Tibial nerve (tissue), 4 donors: ENCODE measurements at regions not wholly inside any gene's neighbourhood (a gene's known extent, or its start where the extent isn't known, plus 50 kb on each side); places are given as distances from the start of the nearest gene placed in this dataset.
"Not testable (repeated sequence)": the region's sequence is repeated elsewhere in the genome, so short reads cannot be mapped to it uniquely, and the experiment has no call there.

Experiments
- DNase-seq, 2 donors: peaks; one replicate each; pipeline ENCODE4 v3.0.0-alpha.2; 2019; ENCODE audit warnings: low spot score in 2 of 2
- H3K27ac ChIP-seq, 4 donors: fragments of 200-600 bp; sonication (generic) in 3 of 4; one replicate each; pipeline ENCODE4 v1.5.1; 2017 to 2019; ENCODE audit warnings: mild to moderate bottlenecking in 1 of 4
- H3K27me3 ChIP-seq, 2 donors: fragments of 200-600 bp; sonication (generic) in 1 of 2; one replicate each; pipeline versions ENCODE4 v1.5.1 to v1.6.0; 2017 to 2019
- H3K36me3 ChIP-seq, 3 donors: fragments of 200-600 bp; sonication (generic); one replicate each; pipeline ENCODE4 v1.5.1; 2018 to 2019
- H3K4me1 ChIP-seq, 4 donors: fragments of 200-600 bp; sonication (generic) in 3 of 4; one replicate each; pipeline ENCODE4 v1.5.1; 2017 to 2019
- H3K4me3 ChIP-seq, 4 donors: fragments of 200-600 bp; sonication (generic) in 3 of 4; one replicate each; pipeline ENCODE4 v1.5.1; 2017 to 2019; ENCODE audit warnings: mild to moderate bottlenecking in 1 of 4, moderate library complexity in 1 of 4
- H3K9me3 ChIP-seq, 4 donors: fragments of 200-600 bp; sonication (generic) in 3 of 4; one replicate each; pipeline ENCODE4 v1.5.1; 2017 to 2019
- EP300 ChIP-seq, 2 donors: sonication (generic); formaldehyde crosslinking; IDR thresholded peaks; one replicate each; pipeline ENCODE4 v1.6.1; 2017; ENCODE audit warnings: antibody characterized with exemption in 2 of 2, mild to moderate bottlenecking in 1 of 2
- POLR2A ChIP-seq, 2 donors: fragments of 450-650 bp; IDR thresholded peaks; one replicate each; pipeline ENCODE4 v1.6.1; 2017; ENCODE audit warnings: antibody characterized with exemption in 2 of 2, mild to moderate bottlenecking in 2 of 2, moderate library complexity in 2 of 2
- WGBS, 2 donors: methylation state at CpG; one replicate each; pipeline ENCODE4 v1.1.5; 2018; 5-methylcytosine and 5-hydroxymethylcytosine counted together
- TF ChIP-seq, protein P1 (sequence below), 5 experiments: fragments of 200-600 bp in 3 of 5; fragments of 450-650 bp in 2 of 5; sonication (generic) in 3 of 5; IDR thresholded peaks; one replicate each; pipeline ENCODE4 v1.5.1; 2016 to 2019; ENCODE audit warnings: antibody characterized with exemption in 5 of 5, mild to moderate bottlenecking in 3 of 5, moderate library complexity in 2 of 5

DNA sequence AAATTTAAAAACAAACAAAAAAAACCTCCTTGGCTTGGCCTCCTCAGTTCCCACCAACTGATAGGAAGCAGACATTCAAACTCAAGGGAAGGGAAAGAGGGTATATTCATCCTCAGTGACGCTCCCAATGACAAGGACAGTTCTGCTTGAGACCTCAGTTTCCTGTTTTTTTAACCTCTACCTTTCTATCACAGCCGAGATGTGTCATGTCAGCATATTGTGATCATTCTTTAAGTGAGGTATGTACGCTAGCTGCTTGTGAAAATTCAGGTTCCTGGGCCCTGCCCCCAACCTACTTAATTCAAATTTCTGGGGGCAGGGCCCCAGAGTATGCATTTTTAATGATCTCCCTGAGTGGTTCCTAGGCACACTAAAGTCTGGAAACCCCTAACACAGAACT lies 611.9 kb upstream of the TBX3 start:
- TF ChIP-seq, protein P1, sequence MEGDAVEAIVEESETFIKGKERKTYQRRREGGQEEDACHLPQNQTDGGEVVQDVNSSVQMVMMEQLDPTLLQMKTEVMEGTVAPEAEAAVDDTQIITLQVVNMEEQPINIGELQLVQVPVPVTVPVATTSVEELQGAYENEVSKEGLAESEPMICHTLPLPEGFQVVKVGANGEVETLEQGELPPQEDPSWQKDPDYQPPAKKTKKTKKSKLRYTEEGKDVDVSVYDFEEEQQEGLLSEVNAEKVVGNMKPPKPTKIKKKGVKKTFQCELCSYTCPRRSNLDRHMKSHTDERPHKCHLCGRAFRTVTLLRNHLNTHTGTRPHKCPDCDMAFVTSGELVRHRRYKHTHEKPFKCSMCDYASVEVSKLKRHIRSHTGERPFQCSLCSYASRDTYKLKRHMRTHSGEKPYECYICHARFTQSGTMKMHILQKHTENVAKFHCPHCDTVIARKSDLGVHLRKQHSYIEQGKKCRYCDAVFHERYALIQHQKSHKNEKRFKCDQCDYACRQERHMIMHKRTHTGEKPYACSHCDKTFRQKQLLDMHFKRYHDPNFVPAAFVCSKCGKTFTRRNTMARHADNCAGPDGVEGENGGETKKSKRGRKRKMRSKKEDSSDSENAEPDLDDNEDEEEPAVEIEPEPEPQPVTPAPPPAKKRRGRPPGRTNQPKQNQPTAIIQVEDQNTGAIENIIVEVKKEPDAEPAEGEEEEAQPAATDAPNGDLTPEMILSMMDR (IDR thresholded peaks at IDR 0.05): no peak
- TF ChIP-seq POLR2A (IDR thresholded peaks at IDR 0.05): no peak
- TF ChIP-seq EP300 (IDR thresholded peaks at IDR 0.05): no peak
- Histone ChIP-seq H3K4me1 (no peaks in the 10 kb centered on the region), H3K9me3 (no peaks in the 10 kb centered on the region), H3K36me3 (no peaks in the 10 kb centered on the region), H3K4me3 (no peak overlapping the region), H3K27ac (no peak overlapping the region), H3K27me3 (no peaks in the 10 kb centered on the region)
- 84 to 87% methylated on average over 3 of the region's 3 CpGs for WGBS, 2 donors
- no peak for DNase-seq

DNA sequence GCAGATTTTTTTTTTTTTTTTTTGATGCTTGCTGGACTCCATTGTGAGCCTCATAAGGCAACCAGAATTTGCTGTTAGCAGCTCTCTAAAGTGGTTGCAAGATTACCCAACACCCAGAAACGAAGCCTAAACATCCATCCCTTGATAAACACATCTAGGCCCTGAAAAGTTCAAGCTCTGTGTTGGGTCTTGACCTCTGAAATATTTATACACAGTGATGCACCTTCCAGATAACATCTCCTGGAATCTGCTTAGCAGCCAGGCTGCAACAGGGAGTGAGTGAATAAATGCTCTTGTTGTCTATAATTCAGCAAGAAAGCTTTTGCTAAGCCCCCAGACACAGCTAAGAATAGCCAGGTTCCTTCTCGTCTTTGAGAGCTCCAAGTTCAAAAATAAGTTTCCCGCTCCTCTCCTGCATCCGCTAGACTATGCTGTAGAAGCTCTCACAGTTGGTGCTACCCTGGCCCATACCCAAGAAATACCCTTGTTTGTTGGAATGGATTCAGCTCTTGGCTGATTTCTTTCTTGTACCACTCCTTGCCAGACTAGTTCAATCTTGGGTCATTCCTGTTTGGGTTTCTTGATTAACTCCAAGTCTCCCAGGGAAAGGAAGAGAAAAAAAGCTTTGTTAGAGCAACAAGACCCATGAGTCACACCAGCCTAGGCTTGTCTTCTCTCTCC lies 610.6 kb upstream of the TBX3 start:
- WGBS, 2 donors: 16 to 43% methylated on average over 4 of the region's 4 CpGs
- TF ChIP-seq, protein P1 (IDR thresholded peaks at IDR 0.05): no peak
- TF ChIP-seq EP300 (IDR thresholded peaks at IDR 0.05): no peak
- no peak for DNase-seq

GRCh38 chr12:115285429-115285828 lies 601.5 kb upstream of the TBX3 start:
- not testable (repeated sequence) for H3K27me3 ChIP-seq, H3K4me1 ChIP-seq, H3K9me3 ChIP-seq, DNase-seq, H3K27ac ChIP-seq, H3K36me3 ChIP-seq, H3K4me3 ChIP-seq
- WGBS, 2 donors: 90 to 92% methylated on average over 9 to 10 of the region's 10 CpGs

More for the DNA sequence above, 610.6 kb upstream of the TBX3 start:
- Histone ChIP-seq H3K36me3 (no peaks in the 10 kb centered on the region), H3K9me3 (no peaks in the 10 kb centered on the region), H3K27me3 (no peaks in the 10 kb centered on the region), H3K4me3 (no peak overlapping the region), H3K27ac (no peak overlapping the region), H3K4me1 (no peaks in the 10 kb centered on the region)

DNA sequence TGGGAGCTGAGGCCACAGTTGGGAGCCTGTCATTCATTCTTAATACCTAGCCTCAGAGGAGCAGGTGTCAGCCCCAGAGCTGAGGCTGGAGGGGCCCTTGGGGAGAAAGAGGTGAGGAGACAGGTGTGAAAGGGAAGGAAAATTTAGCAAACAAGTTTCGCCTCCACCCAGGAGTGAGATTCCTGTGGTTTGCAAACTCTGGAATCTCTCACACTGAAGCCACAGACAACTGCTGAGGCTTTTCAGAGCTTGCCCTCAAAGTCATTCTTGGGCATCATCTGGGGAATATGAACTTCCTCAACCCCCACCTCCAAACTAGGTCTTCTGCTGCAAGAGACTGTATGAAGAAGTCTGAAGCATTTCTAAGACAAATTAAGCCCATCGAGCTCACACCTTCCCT lies 589.5 kb upstream of the TBX3 start:
- no peak for DNase-seq
- TF ChIP-seq POLR2A (IDR thresholded peaks at IDR 0.05) (no peak), EP300 (IDR thresholded peaks at IDR 0.05) (no peak)
- TF ChIP-seq, protein P1 (IDR thresholded peaks at IDR 0.05): no peak
- H3K36me3 ChIP-seq: no peaks in the 10 kb centered on the region
- no peaks in the 10 kb centered on the region for H3K9me3 ChIP-seq
- H3K27me3 ChIP-seq: no peaks in the 10 kb centered on the region
- no peak overlapping the region for H3K27ac ChIP-seq
- no peak overlapping the region for H3K4me3 ChIP-seq
- WGBS, 2 donors: 91 to 92% methylated on average over 2 of the region's 2 CpGs
- H3K4me1 ChIP-seq: no peaks in the 10 kb centered on the region

GRCh38 chr12:115268451-115268850 lies 584.5 kb upstream of the TBX3 start:
- Histone ChIP-seq H3K4me3 (no peak overlapping the region), H3K27me3 (no peaks in the 10 kb centered on the region), H3K27ac (no peak overlapping the region), H3K9me3 (no peaks in the 10 kb centered on the region), H3K4me1 (no peaks in the 10 kb centered on the region), H3K36me3 (no peaks in the 10 kb centered on the region)
- DNase-seq: no peak
- TF ChIP-seq POLR2A (IDR thresholded peaks at IDR 0.05) (no peak), EP300 (IDR thresholded peaks at IDR 0.05) (no peak)
- TF ChIP-seq, protein P1 (IDR thresholded peaks at IDR 0.05): no peak
- 88 to 94% methylated on average over 4 of the region's 4 CpGs for WGBS, 2 donors

DNA sequence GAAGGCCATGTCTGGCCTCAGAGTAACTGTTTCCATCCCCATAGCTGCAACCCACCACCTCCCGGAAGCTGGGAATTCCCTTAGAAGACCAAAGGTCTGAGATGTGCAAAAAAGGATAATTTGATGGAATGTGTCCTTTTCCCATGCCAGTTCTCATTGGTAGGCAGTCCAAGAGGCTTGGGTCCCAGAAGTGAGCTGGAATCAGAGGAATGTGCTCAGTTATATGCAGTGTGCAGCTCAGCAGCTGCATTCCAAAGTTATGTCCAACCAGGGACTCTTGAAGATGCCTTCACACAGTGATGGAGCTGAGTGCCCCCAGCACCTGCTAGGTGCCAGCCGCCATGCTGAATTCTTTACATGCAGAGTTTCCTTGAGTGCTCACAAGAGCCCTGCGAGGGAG lies 583.9 kb upstream of the TBX3 start:
- no peaks in the 10 kb centered on the region for H3K9me3 ChIP-seq
- H3K27me3 ChIP-seq: no peaks in the 10 kb centered on the region
- H3K36me3 ChIP-seq: no peaks in the 10 kb centered on the region
- 80 to 90% methylated on average over 2 to 3 of the region's 3 CpGs for WGBS, 2 donors
- DNase-seq: no peak
- H3K4me1 ChIP-seq: no peaks in the 10 kb centered on the region
- H3K27ac ChIP-seq: no peak overlapping the region
- TF ChIP-seq EP300 (IDR thresholded peaks at IDR 0.05) (no peak), POLR2A (IDR thresholded peaks at IDR 0.05) (no peak)
- TF ChIP-seq, protein P1 (IDR thresholded peaks at IDR 0.05): no peak
- no peak overlapping the region for H3K4me3 ChIP-seq
